HUES48 (cell line): ENCODE measurements at regions not wholly inside any gene's neighbourhood (a gene's known extent, or its start where the extent isn't known, plus 50 kb on each side); places are given as distances from the start of the nearest gene placed in this dataset.
"Not testable (repeated sequence)": the region's sequence is repeated elsewhere in the genome, so short reads cannot be mapped to it uniquely, and the experiment has no call there.

Source experiments
- H3K27ac ChIP-seq: one replicate; pipeline ENCODE4 v1.7.0; 2013; ENCODE audit warnings: low read depth, low read length, inconsistent platforms
- H3K27me3 ChIP-seq: 2 replicates; pipeline ENCODE4 v1.6.1; 2013; ENCODE audit warnings: mild to moderate bottlenecking, low read length; ENCODE audit not compliant: control insufficient read depth, insufficient read depth
- H3K36me3 ChIP-seq: 2 replicates; pipeline ENCODE4 v1.6.1; 2013; ENCODE audit warnings: low read length; ENCODE audit not compliant: control insufficient read depth, insufficient read depth
- H3K4me1 ChIP-seq: 2 replicates; pipeline ENCODE4 v1.6.1; 2013; ENCODE audit warnings: mild to moderate bottlenecking, low read length; ENCODE audit not compliant: control insufficient read depth, insufficient read depth
- H3K4me3 ChIP-seq: 2 replicates; pipeline ENCODE4 v1.5.1; 2013; ENCODE audit warnings: mild to moderate bottlenecking, low read depth, low read length
- H3K9ac ChIP-seq: 2 replicates; pipeline ENCODE4 v1.6.1; 2013; ENCODE audit warnings: mild to moderate bottlenecking, low read depth, low read length, moderate library complexity
- H3K9me3 ChIP-seq: 2 replicates; pipeline ENCODE4 v1.6.1; 2013; ENCODE audit warnings: low read length; ENCODE audit not compliant: control insufficient read depth, insufficient read depth

DNA sequence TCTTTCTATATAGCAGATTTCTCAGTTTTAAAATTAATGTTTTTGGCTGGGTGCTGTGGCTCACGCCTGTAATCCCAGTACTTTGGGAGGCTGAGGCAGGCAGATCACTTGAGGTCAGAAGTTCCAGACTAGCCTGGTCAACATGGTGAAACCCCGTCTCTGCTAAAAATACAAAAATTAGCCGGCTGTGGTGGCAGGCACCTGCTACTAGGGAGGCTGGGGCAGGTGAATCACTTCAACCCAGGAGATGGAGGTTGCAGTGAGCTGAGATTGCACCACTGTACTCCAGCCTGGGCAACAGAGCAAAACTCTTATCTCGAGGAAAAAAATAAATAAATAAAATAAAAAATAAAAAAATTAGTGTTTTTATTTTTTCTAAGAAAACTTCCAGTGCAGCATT lies 127.5 kb upstream of the CACNA2D1 start:
- not testable (repeated sequence) for H3K4me1 ChIP-seq, H3K9me3 ChIP-seq, H3K36me3 ChIP-seq, H3K4me3 ChIP-seq, H3K27me3 ChIP-seq, H3K27ac ChIP-seq, H3K9ac ChIP-seq

DNA sequence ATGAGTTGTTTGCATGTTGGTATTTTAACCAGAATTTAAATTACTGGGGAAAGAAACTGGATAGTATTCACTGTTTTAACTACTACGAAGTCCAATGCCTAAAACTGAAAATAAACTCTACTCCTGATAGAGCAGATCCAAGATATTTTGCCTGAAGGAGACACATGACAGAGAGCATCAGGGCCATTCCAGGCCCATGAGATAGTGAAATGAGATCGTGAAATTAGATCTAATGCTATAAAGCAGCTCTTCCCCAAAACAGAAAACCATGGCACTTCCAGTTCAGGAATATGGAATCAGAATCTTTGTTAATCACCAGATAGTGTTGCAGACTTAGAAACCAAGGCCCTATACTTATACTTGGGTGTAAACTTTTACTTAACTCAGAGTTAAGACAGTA lies 124.3 kb upstream of the CACNA2D1 start:
- Histone ChIP-seq H3K9ac (no peak overlapping the region), H3K27ac (no peak overlapping the region), H3K9me3 (no peaks in the 10 kb centered on the region), H3K36me3 (no peaks in the 10 kb centered on the region), H3K4me3 (no peak overlapping the region), H3K27me3 (no peaks in the 10 kb centered on the region), H3K4me1 (peaks cover 3% of the 10 kb centered on the region; the same call in 1 of the 2 replicates)

DNA sequence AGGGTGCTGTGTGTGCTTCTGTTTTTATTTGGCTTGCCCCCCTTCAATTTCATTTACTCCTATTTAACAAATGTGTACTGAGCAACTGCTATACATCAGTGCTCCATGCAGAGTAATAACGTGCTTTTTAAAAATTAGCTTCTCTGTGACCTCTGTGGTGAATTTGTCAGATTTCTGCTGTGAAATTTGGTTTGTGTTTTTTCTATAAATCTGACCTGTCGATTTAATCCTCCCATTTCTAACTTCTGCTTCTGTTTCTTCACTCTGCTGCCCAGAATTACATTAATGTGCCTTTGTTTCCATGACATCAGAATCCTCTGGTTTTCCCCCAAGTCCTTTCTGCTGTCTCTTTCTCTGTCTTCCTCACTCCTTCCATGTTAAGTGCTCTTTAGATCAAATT lies 123.8 kb upstream of the CACNA2D1 start:
- H3K27me3 ChIP-seq: no peaks in the 10 kb centered on the region
- H3K36me3 ChIP-seq: no peaks in the 10 kb centered on the region
- no peak overlapping the region for H3K27ac ChIP-seq
- H3K4me3 ChIP-seq: no peak overlapping the region
- H3K9ac ChIP-seq: no peak overlapping the region
- peaks cover under 1% of the 10 kb centered on the region; the same call in 1 of the 2 replicates for H3K4me1 ChIP-seq
- no peaks in the 10 kb centered on the region for H3K9me3 ChIP-seq

DNA sequence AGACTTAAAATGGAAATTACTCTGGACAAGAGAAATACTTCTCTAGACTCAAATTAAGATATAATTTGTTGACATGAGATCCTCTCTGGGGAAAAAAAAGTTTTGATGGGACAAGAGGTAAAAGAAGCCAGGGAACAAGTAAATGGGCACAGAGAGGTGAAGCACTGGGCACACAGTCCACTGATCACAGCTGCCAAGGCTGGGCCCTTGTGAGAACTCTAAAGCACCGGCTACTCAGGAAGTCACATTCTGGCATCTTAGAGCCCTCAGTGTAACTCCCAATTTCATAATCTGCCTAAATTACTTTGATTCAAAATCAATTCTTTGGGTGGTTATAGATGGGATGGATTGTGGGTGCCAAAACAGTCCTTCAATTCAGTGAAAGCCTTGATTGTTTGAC lies 123.2 kb upstream of the CACNA2D1 start:
- H3K27me3 ChIP-seq: no peaks in the 10 kb centered on the region
- H3K27ac ChIP-seq: no peak overlapping the region
- H3K4me1 ChIP-seq: no peaks in the 10 kb centered on the region; the same call in 1 of the 2 replicates
- H3K4me3 ChIP-seq: no peak overlapping the region
- no peaks in the 10 kb centered on the region for H3K9me3 ChIP-seq
- no peak overlapping the region for H3K9ac ChIP-seq
- no peaks in the 10 kb centered on the region for H3K36me3 ChIP-seq

DNA sequence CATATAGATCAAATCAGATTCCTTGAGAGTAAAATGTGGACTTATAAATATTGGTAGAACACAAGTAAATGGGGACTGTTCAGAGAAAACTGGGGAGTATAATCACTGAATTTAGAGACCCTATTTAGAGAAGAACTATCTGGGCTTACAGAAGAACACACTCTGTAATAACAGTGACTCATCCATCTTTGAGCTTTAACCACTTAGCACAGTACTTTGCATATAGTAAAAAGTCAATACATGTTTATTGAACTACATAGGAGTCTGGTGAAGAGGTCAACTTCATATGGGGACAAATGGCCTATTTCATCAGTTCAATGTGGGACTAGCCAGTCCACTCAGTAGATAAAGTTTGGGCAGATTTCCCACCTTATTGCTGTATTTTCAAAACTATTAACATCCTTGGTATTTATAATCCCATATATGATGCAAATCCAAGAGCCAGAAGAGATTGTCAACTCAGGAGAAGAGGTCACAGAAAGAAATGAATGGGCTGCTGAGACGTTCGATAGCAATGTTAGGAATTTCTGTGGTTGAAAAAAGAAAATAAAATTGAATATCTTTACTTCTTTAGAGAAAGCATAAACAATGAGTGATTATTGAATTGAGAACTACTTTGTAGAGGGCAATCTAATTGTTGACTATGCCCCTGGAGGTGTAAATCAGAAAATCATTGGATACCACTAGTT lies 119.3 kb upstream of the CACNA2D1 start:
- peaks cover 4% of the 10 kb centered on the region; the same call in 1 of the 2 replicates for H3K4me1 ChIP-seq
- no peaks in the 10 kb centered on the region for H3K9me3 ChIP-seq
- no peak overlapping the region for H3K27ac ChIP-seq
- no peaks in the 10 kb centered on the region for H3K27me3 ChIP-seq
- no peaks in the 10 kb centered on the region for H3K36me3 ChIP-seq
- no peak overlapping the region for H3K4me3 ChIP-seq
- H3K9ac ChIP-seq: no peak overlapping the region

DNA sequence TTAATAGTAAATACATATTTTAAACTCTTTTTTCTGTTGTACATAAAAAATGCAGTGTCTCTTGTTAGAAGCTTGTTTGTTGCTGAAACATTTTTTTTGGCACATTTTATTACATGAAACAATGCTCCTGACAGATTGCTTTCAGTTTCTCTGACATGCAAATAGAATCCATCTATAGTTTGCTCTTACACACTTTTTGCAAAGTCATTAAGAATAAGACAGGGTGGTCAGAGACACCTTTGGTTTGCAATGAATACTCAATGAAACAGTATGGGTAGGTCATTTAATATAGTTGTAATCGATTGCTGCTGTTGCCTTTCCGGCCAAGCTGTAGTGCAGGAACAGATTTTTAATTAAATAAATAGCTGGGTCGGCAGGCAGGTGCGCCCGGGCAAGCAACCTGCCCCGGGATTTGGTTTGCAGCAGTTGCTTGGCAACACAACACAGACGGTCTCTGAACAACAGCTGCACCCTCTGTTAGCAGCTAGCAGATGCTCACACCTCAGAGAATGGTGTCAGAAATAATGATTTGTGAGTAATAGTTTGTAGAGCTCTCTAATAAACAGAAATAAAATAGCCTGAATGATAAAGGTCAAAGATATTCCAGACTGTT lies 115.7 kb upstream of the CACNA2D1 start:
- Histone ChIP-seq H3K27me3 (no peaks in the 10 kb centered on the region), H3K9me3 (peaks cover 4% of the 10 kb centered on the region; the same call in 1 of the 2 replicates), H3K4me1 (peaks cover 4% of the 10 kb centered on the region; the same call in 1 of the 2 replicates), H3K36me3 (no peaks in the 10 kb centered on the region), H3K27ac (no peak overlapping the region), H3K4me3 (no peak overlapping the region), H3K9ac (no peak overlapping the region)

DNA sequence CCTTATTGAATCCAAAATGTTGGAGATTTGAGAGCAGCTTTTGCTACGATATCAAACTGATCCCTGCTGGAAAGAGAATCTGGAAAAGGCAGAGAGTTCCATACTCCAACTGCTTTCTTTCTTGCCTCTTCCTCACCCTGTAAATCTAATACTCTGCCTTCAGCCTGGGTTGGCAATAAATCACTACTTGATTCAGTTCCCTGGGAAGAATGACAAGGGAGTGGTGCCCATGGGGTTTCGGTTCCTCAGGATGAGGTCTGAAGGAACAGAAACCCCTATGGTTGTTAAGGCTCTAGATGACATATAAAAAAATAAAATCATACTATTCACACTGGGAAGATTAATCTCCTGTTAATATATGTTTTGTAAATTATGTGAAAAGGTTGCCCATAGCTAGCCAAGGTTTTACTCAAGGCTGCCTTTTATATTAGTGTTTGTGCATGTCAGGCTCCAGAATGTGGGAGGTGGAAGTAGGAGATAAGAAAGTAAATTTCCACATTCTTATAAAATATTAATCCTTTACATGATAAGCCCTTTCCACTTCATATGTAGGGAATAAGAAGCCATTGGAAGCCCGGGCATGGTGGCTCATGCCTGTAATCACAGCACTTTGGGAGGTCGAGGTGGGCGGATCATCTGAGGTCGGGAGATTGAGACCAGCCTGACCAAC lies 106.2 kb upstream of the CACNA2D1 start:
- Histone ChIP-seq H3K4me3 (no peak overlapping the region), H3K36me3 (no peaks in the 10 kb centered on the region), H3K4me1 (no peaks in the 10 kb centered on the region), H3K9me3 (peaks cover 4% of the 10 kb centered on the region; the same call in 1 of the 2 replicates), H3K9ac (no peak overlapping the region), H3K27me3 (no peaks in the 10 kb centered on the region), H3K27ac (no peak overlapping the region)

DNA sequence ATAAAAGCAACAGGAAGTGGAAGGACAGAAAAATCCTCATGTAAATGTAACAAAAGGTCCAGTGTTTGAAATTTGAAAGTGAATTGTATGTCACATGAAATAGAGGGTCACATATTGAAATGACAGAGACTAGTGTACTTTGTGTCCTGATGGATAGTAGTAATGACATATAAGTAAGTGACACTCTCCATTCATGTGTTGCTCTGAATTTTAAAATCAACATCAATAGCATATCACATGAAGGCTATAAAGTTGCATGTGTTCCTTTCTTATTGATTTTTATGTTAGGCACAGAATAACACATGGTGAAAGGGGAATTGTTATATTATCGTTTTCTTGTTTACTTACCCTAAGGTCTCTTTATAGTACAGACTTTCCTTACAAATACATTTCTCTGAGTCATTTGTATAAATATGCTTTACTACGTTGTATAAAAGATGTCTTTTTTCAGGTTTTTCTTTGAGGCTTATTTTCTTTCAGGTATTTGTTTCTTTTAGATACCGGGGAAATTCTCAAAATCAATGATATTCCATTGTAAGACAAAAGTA lies 104.6 kb upstream of the CACNA2D1 start:
- Histone ChIP-seq H3K9ac (no peak overlapping the region), H3K4me3 (no peak overlapping the region), H3K4me1 (no peaks in the 10 kb centered on the region), H3K36me3 (no peaks in the 10 kb centered on the region), H3K27me3 (no peaks in the 10 kb centered on the region), H3K9me3 (no peaks in the 10 kb centered on the region), H3K27ac (no peak overlapping the region)

DNA sequence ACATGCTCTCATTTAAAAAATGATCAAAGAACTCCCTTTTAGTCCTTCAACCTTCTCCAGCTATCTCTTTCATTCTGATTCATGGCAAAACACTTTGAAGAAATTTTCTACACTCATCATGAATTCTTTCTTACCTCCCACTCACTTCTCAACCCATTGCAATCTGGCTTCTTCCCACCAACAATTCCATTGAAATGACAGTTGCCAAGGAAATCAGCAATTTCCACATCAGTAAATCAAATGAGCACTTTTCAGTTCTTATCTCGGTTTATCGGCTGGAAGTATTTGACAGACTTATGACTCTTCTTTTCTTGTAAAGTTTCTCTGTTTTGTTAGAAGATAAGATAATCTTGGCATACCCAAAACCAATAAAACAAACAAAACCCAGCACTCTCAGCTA lies 99.1 kb upstream of the CACNA2D1 start:
- no peak overlapping the region for H3K4me3 ChIP-seq
- H3K27me3 ChIP-seq: no peaks in the 10 kb centered on the region
- no peaks in the 10 kb centered on the region for H3K9me3 ChIP-seq
- H3K4me1 ChIP-seq: no peaks in the 10 kb centered on the region
- H3K36me3 ChIP-seq: no peaks in the 10 kb centered on the region
- H3K9ac ChIP-seq: no peak overlapping the region
- no peak overlapping the region for H3K27ac ChIP-seq

GRCh38 chr7:82539969-82540368 lies 96.4 kb upstream of the CACNA2D1 start:
- Histone ChIP-seq H3K4me1 (no peaks in the 10 kb centered on the region), H3K27ac (no peak overlapping the region), H3K27me3 (no peaks in the 10 kb centered on the region), H3K4me3 (no peak overlapping the region), H3K9ac (no peak overlapping the region), H3K9me3 (no peaks in the 10 kb centered on the region), H3K36me3 (no peaks in the 10 kb centered on the region)

- no peak overlapping the region for H3K27ac ChIP-seq
- H3K9ac ChIP-seq: no peak overlapping the region
- no peaks in the 10 kb centered on the region for H3K9me3 ChIP-seq
- no peaks in the 10 kb centered on the region for H3K36me3 ChIP-seq
- no peak overlapping the region for H3K4me3 ChIP-seq
- no peaks in the 10 kb centered on the region for H3K27me3 ChIP-seq
- H3K4me1 ChIP-seq: no peaks in the 10 kb centered on the region
Observed at GRCh38 chr7:82534684-82535083, 91.1 kb upstream of the CACNA2D1 start.
